Stimulated activated CD8-positive, alpha-beta memory T cell treated with anti-CD3 and anti-CD28 coated beads, Interleukin-15, amount 100 ng/mL, for 24 hours (primary cell): ENCODE measurements at regions not wholly inside any gene's neighbourhood (a gene's known extent, or its start where the extent isn't known, plus 50 kb on each side); places are given as distances from the start of the nearest gene placed in this dataset.

Experiments used
- DNase-seq: peaks from one replicate; pipeline ENCODE4 v3.0.0-alpha.2; 2020; ENCODE audit warnings: low read depth

- DNase-seq, result no peak
Observed at GRCh38 chr15:26182441-26182840, 319.3 kb upstream of the ATP10A start.

- DNase-seq, result no peak
Observed at GRCh38 chr15:26179906-26180305, 316.8 kb upstream of the ATP10A start.

- no peak for DNase-seq
Observed at GRCh38 chr15:26178640-26179220, 315.6 kb upstream of the ATP10A start.

GRCh38 chr15:26177816-26178215 lies 314.7 kb upstream of the ATP10A start:
- no peak for DNase-seq

GRCh38 chr15:26176831-26177230 lies 313.7 kb upstream of the ATP10A start:
- DNase-seq, result no peak

GRCh38 chr15:26171266-26171665 lies 308.1 kb upstream of the ATP10A start:
- DNase-seq, result no peak

- DNase-seq, result no peak
Observed at GRCh38 chr15:26166429-26166828, 303.3 kb upstream of the ATP10A start.

- no peak for DNase-seq
Observed at GRCh38 chr15:26165546-26165945, 302.4 kb upstream of the ATP10A start.

GRCh38 chr15:26160343-26160742 lies 297.2 kb upstream of the ATP10A start:
- no peak for DNase-seq

GRCh38 chr15:26158176-26158575 lies 295.0 kb upstream of the ATP10A start:
- DNase-seq, result no peak

GRCh38 chr15:26157081-26157480 lies 294.0 kb upstream of the ATP10A start:
- no peak for DNase-seq

- no peak for DNase-seq
Observed at GRCh38 chr15:26156051-26156450, 292.9 kb upstream of the ATP10A start.

- DNase-seq, result no peak
Observed at GRCh38 chr15:26148156-26148860, 285.2 kb upstream of the ATP10A start.

GRCh38 chr15:26146202-26146601 lies 283.1 kb upstream of the ATP10A start:
- no peak for DNase-seq

- DNase-seq, result no peak
Observed at GRCh38 chr15:26145796-26146195, 282.7 kb upstream of the ATP10A start.

- DNase-seq, result no peak
Observed at GRCh38 chr15:26144836-26145235, 281.7 kb upstream of the ATP10A start.

- no peak for DNase-seq
Observed at GRCh38 chr15:26143221-26143620, 280.1 kb upstream of the ATP10A start.

GRCh38 chr15:26134812-26135211 lies 271.7 kb upstream of the ATP10A start:
- no peak for DNase-seq

- no peak for DNase-seq
Observed at GRCh38 chr15:26134152-26134551, 271.0 kb upstream of the ATP10A start.

- DNase-seq, result no peak
Observed at GRCh38 chr15:26132811-26133210, 269.7 kb upstream of the ATP10A start.

- no peak for DNase-seq
Observed at GRCh38 chr15:26129852-26130251, 266.7 kb upstream of the ATP10A start.

- DNase-seq, result no peak
Observed at GRCh38 chr15:26128611-26129140, 265.5 kb upstream of the ATP10A start.

- no peak for DNase-seq
Observed at GRCh38 chr15:26126819-26127387, 263.8 kb upstream of the ATP10A start.
